GM13977 (cell line): ENCODE measurements at regions not wholly inside any gene's neighbourhood (a gene's known extent, or its start where the extent isn't known, plus 50 kb on each side); places are given as distances from the start of the nearest gene placed in this dataset.

Experiments used
- DNase-seq: peaks from one replicate; pipeline ENCODE4 v3.0.0; 2012; ENCODE audit warnings: low spot score
- CTCF ChIP-seq: IDR thresholded peaks from 2 replicates; pipeline ENCODE4 v1.5.1; 2012; ENCODE audit warnings: mild to moderate bottlenecking, control low read depth; ENCODE audit not compliant: insufficient read depth; ENCODE audit errors: extremely low read depth, missing control alignments
- in situ Hi-C: fragments of 300-500 bp; cut with MboI; formaldehyde crosslinking; loops from one replicate; pipeline ENCODE4 v1.12.0; 2022; ENCODE audit warnings: low sequenced_read_pairs, low pct_unique_long_range_greater_than_20kb, mixed read lengths, inconsistent platforms; ENCODE audit not compliant: unreplicated experiment

GRCh38 chr1:194586302-194586701, 1399.9 kb upstream of the B3GALT2 start:
- in situ Hi-C loops, result no loop called here
- no peak for DNase-seq
- no peak for TF ChIP-seq CTCF

GRCh38 chr1:194584052-194584451, 1397.6 kb upstream of the B3GALT2 start:
- DNase-seq, result no peak
- in situ Hi-C loops, result no loop called here
- no peak for TF ChIP-seq CTCF

GRCh38 chr1:194570476-194570875, 1384.1 kb upstream of the B3GALT2 start:
- in situ Hi-C loops, result no loop called here

DNA sequence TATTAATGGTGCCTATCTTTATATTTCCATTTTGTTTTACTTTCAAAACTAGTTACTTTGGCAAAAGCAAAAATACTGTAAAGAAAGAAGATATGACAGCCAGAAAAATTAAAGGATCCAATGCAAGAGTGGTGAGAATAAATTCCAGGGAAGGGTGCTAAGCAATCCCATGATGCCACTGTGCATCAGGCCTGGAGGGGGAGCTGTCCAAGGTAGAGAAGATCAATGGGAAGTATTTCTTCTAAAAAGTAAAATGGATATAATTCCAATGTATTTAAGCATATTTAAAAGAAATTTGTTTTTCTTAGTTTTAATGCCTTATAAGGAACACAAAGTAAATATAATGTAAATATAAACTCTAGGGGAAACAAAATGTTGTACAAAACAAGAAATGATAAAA, 1382.2 kb upstream of the B3GALT2 start:
- no peak for TF ChIP-seq CTCF
- DNase-seq, result no peak
- in situ Hi-C loops, result no loop called here

More at GRCh38 chr1:194570476-194570875, 1384.1 kb upstream of the B3GALT2 start:
- no peak for DNase-seq
- no peak for TF ChIP-seq CTCF

DNA sequence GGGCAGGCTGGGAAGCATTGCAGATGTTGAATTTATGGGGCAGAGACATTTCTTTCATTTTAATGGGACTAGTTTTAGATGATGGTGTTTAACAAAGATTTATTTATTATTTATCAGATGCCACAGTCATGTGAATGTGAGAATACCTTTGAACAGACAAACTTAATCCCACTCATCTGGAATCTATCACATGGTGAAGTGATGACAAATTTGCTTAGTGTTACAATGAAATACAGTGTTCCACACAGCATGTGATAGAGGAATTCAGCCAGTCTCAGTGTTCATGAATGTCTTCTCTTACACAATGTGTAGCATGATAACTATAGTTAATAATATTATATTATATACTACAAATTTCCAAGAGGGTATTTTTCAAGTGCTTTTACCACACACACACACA, 1361.7 kb upstream of the B3GALT2 start:
- no peak for TF ChIP-seq CTCF
- in situ Hi-C loops, result no loop called here
- DNase-seq, result no peak

DNA sequence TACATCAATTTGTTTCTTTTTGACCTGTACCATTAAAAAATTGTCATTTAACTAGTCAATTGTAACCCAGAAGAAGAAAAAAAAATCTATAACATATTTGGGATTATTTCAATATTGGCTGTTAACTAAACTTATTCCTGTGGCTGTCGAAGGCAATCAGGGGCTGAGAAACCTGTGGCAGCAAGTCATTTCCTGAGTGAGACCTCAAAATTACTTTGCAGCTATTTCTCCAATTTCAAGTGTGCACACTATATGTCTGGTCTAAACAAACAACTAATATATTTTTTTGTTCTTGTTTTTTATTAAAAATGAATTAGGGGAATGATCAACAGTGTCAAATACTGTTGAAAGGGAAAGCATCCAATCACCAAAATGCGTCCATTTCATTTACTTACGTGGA, 1357.6 kb upstream of the B3GALT2 start:
- no peak for TF ChIP-seq CTCF
- in situ Hi-C loops, result no loop called here

GRCh38 chr1:194538453-194538852, 1352.0 kb upstream of the B3GALT2 start:
- in situ Hi-C loops, result no loop called here
- DNase-seq, result no peak
- TF ChIP-seq CTCF, result no peak

More for the DNA sequence above, 1357.6 kb upstream of the B3GALT2 start:
- DNase-seq, result no peak
